ENCODE measurements at regions not wholly inside any gene's neighbourhood (a gene's known extent, or its start where the extent isn't known, plus 50 kb on each side); places are given as distances from the start of the nearest gene placed in this dataset.

DNA sequence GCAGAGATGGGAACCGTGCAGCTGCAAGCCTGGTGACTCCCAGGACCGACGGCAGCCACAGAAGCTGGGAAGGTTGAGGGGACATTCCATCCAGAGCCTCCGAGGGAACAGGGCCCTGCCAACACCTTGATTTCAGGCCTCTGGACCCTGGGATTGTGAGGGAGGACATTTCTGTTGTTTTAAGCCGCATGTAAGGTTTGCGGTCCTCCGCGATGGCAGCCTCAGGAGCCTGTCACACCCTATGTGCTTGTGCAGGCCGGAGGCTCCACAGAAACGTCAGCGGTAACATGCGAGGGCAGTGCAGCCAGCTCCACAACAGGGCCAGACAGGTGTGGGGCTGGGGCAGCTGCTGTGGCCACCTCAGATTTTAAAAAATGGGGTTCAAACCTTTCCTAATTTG is 144.7 kb upstream of the SHH start:
- POLR2A ChIA-PET (ENCODE audit: low non-redundant PET) = no interaction called here
- BruUV-seq (replicated peaks) = no TSS peak
- DNase-seq (ENCODE audit: low spot score) = no peak

DNA sequence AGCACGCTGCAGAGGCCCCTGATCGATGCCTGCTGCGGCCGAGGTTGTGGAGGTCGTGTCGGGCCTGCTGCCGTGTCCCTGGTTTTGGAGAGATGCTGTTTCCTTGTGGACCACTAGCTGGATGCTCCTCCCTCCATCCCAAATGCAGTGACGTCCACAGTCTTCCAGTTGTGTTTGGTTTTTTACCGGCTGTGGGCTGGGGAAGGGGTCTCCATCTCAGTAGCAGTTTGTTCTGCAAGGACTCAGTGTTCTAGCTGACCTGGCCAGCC is 143.0 kb upstream of the SHH start:
- no peak overlapping the region for H3K4me3 ChIP-seq (ENCODE audit: low read depth, low read length, poor library complexity, severe bottlenecking)
- H3K27ac ChIP-seq (ENCODE audit: low read depth, low read length, poor library complexity, severe bottlenecking) = no peak overlapping the region
- CTCF ChIA-PET = no interaction called here
- no peaks in the 10 kb centered on the region for H3K36me3 ChIP-seq (ENCODE audit: insufficient read depth, low read length, poor library complexity, severe bottlenecking)
- peaks cover 47% of the 10 kb centered on the region for H3K27me3 ChIP-seq (replicated peaks; ENCODE audit: insufficient read depth, low read depth, low read length, poor library complexity)
- no peaks in the 10 kb centered on the region for H3K4me1 ChIP-seq (ENCODE audit: insufficient read depth, low read length, poor library complexity, severe bottlenecking)
- intact Hi-C loops (cut with micrococcal nuclease; ENCODE audit: unreplicated experiment) = no loop called here
- POLR2A ChIA-PET (ENCODE audit: low non-redundant PET) = no interaction called here
- no peak for DNase-seq (ENCODE audit: low spot score)
- BruUV-seq (replicated peaks) = no TSS peak
- TF ChIP-seq EZH2 (IDR thresholded peaks at IDR 0.05; ENCODE audit: borderline replicate concordance, low read depth, low read length, poor library complexity, severe bottlenecking) = no peak
- TF ChIP-seq, protein P1, sequence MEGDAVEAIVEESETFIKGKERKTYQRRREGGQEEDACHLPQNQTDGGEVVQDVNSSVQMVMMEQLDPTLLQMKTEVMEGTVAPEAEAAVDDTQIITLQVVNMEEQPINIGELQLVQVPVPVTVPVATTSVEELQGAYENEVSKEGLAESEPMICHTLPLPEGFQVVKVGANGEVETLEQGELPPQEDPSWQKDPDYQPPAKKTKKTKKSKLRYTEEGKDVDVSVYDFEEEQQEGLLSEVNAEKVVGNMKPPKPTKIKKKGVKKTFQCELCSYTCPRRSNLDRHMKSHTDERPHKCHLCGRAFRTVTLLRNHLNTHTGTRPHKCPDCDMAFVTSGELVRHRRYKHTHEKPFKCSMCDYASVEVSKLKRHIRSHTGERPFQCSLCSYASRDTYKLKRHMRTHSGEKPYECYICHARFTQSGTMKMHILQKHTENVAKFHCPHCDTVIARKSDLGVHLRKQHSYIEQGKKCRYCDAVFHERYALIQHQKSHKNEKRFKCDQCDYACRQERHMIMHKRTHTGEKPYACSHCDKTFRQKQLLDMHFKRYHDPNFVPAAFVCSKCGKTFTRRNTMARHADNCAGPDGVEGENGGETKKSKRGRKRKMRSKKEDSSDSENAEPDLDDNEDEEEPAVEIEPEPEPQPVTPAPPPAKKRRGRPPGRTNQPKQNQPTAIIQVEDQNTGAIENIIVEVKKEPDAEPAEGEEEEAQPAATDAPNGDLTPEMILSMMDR (conservative IDR thresholded peaks at IDR 0.05; ENCODE audit: low read depth, low read length) = no peak
- no peaks in the 10 kb centered on the region for H3K9me3 ChIP-seq (ENCODE audit: low read depth, low read length, poor library complexity, severe bottlenecking)

More for the DNA sequence above, 144.7 kb upstream of the SHH start:
- Histone ChIP-seq H3K27me3 (replicated peaks; ENCODE audit: insufficient read depth, low read depth, low read length, poor library complexity) (peaks cover 34% of the 10 kb centered on the region), H3K4me1 (ENCODE audit: insufficient read depth, low read length, poor library complexity, severe bottlenecking) (no peaks in the 10 kb centered on the region), H3K4me3 (ENCODE audit: low read depth, low read length, poor library complexity, severe bottlenecking) (no peak overlapping the region), H3K27ac (ENCODE audit: low read depth, low read length, poor library complexity, severe bottlenecking) (no peak overlapping the region), H3K36me3 (ENCODE audit: insufficient read depth, low read length, poor library complexity, severe bottlenecking) (no peaks in the 10 kb centered on the region), H3K9me3 (ENCODE audit: low read depth, low read length, poor library complexity, severe bottlenecking) (no peaks in the 10 kb centered on the region)
- intact Hi-C loops (cut with micrococcal nuclease; ENCODE audit: unreplicated experiment) = no loop called here
- TF ChIP-seq, protein P1 (conservative IDR thresholded peaks at IDR 0.05; ENCODE audit: low read depth, low read length) = no peak
- no peak for TF ChIP-seq EZH2 (IDR thresholded peaks at IDR 0.05; ENCODE audit: borderline replicate concordance, low read depth, low read length, poor library complexity, severe bottlenecking)
- CTCF ChIA-PET = no interaction called here

DNA sequence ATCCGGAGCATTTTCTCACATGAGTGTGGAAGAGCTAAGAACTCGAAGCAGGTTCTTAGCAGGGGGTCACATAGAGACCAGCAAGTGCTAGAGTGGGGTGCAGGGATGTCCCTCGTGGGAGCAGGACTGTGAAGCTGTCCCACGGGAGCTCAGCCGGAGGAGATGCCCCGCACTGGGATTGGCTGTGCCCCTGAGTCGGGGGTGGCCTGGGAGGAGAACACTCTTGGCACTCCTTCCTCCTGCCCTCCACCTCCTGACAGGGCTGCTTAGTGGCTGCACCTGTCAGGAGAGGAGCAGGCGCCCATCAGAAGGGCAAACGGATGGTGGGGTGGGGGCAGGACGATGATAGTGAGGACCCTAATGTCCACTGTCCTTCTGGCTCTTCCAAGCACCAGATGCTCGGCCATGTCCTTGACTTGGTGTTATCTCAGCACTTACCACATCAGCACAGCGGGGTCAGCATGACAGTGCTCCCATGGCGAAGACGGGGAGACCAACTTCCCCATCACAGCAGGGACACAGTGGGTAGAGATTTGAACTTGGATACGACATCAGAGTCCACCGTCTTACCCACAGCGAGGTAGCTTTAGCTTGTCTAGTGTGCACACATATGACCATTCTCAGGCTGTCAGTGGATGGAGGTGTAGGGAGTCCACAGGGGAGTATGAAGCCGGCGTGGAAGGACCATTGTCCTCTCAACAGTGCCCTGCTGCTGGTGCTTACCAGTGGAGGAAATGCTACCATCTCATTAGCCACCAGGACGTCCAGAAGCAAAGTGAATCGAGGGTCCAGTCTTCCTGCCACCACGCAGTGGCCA is 142.5 kb upstream of the SHH start:
- no peak for DNase-seq (ENCODE audit: low spot score)
- ChIA-PET CTCF (no interaction called here), POLR2A (ENCODE audit: low non-redundant PET) (no interaction called here)
- TF ChIP-seq, protein P1 (conservative IDR thresholded peaks at IDR 0.05; ENCODE audit: low read depth, low read length) = no peak
- no peak for TF ChIP-seq EZH2 (IDR thresholded peaks at IDR 0.05; ENCODE audit: borderline replicate concordance, low read depth, low read length, poor library complexity, severe bottlenecking)
- Histone ChIP-seq H3K4me1 (ENCODE audit: insufficient read depth, low read length, poor library complexity, severe bottlenecking) (no peaks in the 10 kb centered on the region), H3K27ac (ENCODE audit: low read depth, low read length, poor library complexity, severe bottlenecking) (no peak overlapping the region), H3K27me3 (replicated peaks; ENCODE audit: insufficient read depth, low read depth, low read length, poor library complexity) (peaks cover 49% of the 10 kb centered on the region), H3K4me3 (ENCODE audit: low read depth, low read length, poor library complexity, severe bottlenecking) (no peak overlapping the region), H3K9me3 (ENCODE audit: low read depth, low read length, poor library complexity, severe bottlenecking) (no peaks in the 10 kb centered on the region), H3K36me3 (ENCODE audit: insufficient read depth, low read length, poor library complexity, severe bottlenecking) (no peaks in the 10 kb centered on the region)
- intact Hi-C loops (cut with micrococcal nuclease; ENCODE audit: unreplicated experiment) = no loop called here
- no TSS peak for BruUV-seq (replicated peaks)
